ENCODE measurements at regions not wholly inside any gene's neighbourhood (a gene's known extent, or its start where the extent isn't known, plus 50 kb on each side); places are given as distances from the start of the nearest gene placed in this dataset.

GRCh38 chr4:30413915-30414314, 306.3 kb upstream of the PCDH7 start:
- no peak for DNase-seq (ENCODE audit: extremely low read depth, low read depth)
- no peak for TF ChIP-seq CTCF (IDR thresholded peaks at IDR 0.05; ENCODE audit: low read depth, low read length)

- no peak for DNase-seq (ENCODE audit: extremely low read depth, low read depth)
- TF ChIP-seq CTCF (IDR thresholded peaks at IDR 0.05; ENCODE audit: low read depth, low read length) = no peak
Measured at GRCh38 chr4:30416547-30416946, 303.6 kb upstream of the PCDH7 start.

- no peak for DNase-seq (ENCODE audit: extremely low read depth, low read depth)
- TF ChIP-seq CTCF (IDR thresholded peaks at IDR 0.05; ENCODE audit: low read depth, low read length) = no peak
Measured at GRCh38 chr4:30427932-30428331, 292.2 kb upstream of the PCDH7 start.

- no peak for TF ChIP-seq CTCF (IDR thresholded peaks at IDR 0.05; ENCODE audit: low read depth, low read length)
- DNase-seq (ENCODE audit: extremely low read depth, low read depth) = no peak
Measured at GRCh38 chr4:30429813-30430761, 290.1 kb upstream of the PCDH7 start.

- no peak for DNase-seq (ENCODE audit: extremely low read depth, low read depth)
- no peak for TF ChIP-seq CTCF (IDR thresholded peaks at IDR 0.05; ENCODE audit: low read depth, low read length)
Measured at GRCh38 chr4:30434656-30435055, 285.5 kb upstream of the PCDH7 start.

GRCh38 chr4:30436394-30436793, 283.8 kb upstream of the PCDH7 start:
- no peak for DNase-seq (ENCODE audit: extremely low read depth, low read depth)
- TF ChIP-seq CTCF (IDR thresholded peaks at IDR 0.05; ENCODE audit: low read depth, low read length) = no peak

- no peak for DNase-seq (ENCODE audit: extremely low read depth, low read depth)
- TF ChIP-seq CTCF (IDR thresholded peaks at IDR 0.05; ENCODE audit: low read depth, low read length) = no peak
Measured at GRCh38 chr4:30437316-30437715, 282.9 kb upstream of the PCDH7 start.
